ENCODE measurements at regions not wholly inside any gene's neighbourhood (a gene's known extent, or its start where the extent isn't known, plus 50 kb on each side); places are given as distances from the start of the nearest gene placed in this dataset.
"Not testable (repeated sequence)": the region's sequence is repeated elsewhere in the genome, so short reads cannot be mapped to it uniquely, and the experiment has no call there.

GRCh38 chr13:56012644-56013043 lies 1128.1 kb upstream of the PRR20A start:
- no peak for ATAC-seq

- ATAC-seq: no peak
These were observed 1124.8 kb upstream of the PRR20A start for GRCh38 chr13:56015919-56016318.

DNA sequence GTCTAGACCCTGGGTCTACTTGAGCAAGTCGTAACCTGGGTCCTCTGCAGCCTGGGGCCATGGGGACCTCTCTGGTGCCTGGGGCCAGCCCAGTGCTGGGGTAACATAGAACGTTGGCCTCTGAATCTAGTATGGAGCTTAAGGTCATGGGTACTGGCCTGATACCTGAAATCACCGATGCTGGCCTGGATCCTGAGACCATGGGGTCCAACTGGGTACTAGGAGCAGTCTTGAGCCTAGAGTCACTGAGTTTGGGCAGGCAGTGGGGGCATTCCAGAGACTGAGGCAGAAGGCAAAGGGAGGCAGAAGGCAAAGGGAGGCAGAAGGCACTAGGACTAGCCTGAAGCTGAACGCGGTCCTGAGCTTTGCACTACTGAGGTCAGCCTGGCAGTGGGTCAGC lies 1121.1 kb upstream of the PRR20A start:
- no peak for ATAC-seq

DNA sequence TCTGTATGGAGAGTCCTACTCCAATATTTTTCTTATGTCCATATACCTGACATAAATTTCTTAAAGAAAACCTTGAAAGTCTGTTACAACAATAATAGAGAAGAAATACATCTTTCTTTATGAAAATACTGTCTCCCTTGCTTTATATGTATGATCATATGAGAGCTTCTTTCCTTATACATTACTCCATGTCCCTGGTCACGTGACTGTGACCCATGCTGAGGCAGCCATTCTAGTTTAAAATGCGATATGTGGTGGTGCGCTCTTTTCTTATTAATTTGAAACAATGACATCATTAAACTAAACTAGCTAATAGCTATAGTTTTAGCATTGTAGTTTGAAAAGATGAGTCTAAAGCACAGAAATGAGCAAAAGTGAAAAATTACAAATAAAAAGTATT lies 1120.3 kb upstream of the PRR20A start:
- no peak for ATAC-seq

DNA sequence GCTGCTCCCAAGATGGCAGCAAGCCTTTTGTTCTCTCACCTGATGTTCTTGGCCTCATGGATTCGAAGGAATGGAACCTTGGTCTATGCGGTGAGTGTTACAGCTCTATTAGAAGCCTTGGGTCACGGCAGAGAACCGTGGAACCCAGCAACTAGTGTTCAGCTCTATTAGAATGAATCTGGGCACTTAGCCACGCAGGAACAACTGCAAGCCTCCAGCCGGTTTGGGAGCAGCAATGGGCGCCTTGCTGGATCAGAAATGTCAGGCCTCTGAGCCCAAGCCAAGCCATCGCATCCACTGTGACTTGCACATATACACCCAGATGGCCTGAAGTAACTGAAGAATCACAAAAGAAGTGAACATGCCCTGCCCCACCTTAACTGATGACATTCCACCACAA lies 1100.7 kb upstream of the PRR20A start:
- no peak for ATAC-seq

GRCh38 chr13:56066321-56066720 lies 1074.4 kb upstream of the PRR20A start:
- no peak for ATAC-seq

GRCh38 chr13:56102641-56103040 lies 1038.1 kb upstream of the PRR20A start:
- ATAC-seq: no peak

DNA sequence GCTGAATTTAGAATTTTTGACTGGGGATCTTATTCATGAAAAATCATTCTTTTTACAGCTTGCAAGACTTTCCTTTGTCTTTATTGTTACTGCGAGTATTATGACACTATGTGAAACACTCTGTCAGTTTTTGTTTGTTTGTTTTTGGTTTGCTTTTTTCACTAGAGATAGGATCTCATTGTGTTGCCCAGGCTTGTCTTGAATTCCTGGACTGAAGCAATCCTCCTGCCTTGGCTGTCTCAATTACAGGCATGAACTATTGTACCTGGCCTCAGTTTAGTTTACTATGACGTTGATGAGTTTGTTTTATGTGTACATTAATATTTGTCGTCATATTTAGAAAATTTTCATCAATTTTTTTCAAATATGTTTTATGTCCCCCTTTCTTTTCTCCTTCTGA lies 1030.0 kb upstream of the PRR20A start:
- ATAC-seq: no peak

DNA sequence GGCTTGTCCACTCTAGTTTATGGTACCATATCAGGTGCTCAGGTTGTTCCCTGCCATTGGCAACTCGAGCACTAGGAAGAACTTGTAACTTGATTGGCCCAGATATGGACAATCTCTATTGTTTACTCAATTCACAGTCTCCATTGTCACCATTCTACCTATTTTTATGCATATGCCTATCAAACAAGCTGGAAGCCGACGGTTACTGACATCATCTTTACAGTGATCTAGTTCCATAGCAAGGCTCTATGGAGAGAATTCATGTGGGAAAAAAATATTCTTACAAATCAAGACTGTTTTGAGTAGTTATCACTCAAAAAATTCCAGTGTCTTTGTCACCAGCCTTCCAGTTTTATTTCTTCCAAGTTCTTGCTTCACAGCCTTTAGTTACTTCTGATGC lies 1006.2 kb upstream of the PRR20A start:
- ATAC-seq: no peak

DNA sequence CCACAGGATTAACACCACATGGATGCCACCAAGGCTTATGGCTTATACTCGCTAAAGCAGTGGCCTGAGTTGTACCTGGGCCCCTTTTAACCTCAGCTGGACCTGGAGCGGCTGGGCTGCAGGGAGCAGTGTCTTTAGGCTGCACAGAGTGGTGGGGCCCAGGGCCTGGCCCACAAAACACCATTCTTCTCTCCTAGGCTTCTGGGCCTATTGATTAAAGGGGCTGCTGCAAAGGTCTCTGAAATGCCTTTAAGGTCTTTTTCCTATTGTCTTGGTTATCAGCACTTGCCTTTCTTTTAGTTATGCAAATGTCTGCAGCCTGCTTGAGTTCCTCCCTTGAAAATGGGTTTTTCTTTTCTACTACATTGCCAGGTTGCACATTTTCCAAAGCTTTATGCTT lies 973.9 kb upstream of the PRR20A start:
- ATAC-seq: no peak

DNA sequence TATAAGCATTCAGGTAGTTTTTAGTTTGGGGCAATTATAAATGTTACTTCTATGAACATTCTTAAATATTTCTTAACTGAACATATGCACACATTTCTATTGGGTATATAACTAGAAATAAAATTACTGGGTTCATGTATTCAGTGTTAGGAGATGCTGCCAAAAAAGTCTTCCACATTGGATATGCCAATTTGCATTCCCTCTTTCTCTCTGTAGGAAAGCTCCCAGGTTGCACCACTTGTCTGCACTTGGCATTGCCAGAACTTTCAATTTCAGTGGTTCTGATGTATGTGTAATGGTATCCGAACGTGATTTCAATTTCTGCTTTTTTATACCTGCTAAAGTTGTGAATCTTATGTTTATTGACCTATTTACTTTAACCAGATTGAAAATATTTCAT lies 972.1 kb upstream of the PRR20A start:
- ATAC-seq: no peak

DNA sequence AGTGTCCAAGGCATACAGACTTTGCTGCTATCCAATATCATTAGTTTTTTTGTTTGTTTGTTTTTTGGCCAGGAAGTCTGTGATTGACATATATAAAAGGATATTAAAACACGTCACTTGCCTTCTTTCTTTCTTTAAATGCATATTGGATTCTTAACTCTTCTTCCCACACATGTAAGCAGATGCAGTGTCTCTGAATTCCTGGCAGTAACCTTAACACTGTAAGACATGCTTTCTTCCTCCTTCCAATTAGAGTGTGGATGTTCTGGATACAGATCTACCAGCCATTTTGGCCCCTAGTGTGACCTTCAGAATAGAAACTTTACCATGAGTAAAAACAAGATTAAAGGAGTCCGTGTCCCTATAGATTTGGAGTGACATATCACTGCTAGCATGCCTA lies 967.4 kb upstream of the PRR20A start:
- no peak for ATAC-seq

GRCh38 chr13:56182598-56182997 lies 958.1 kb upstream of the PRR20A start:
- ATAC-seq: no peak

DNA sequence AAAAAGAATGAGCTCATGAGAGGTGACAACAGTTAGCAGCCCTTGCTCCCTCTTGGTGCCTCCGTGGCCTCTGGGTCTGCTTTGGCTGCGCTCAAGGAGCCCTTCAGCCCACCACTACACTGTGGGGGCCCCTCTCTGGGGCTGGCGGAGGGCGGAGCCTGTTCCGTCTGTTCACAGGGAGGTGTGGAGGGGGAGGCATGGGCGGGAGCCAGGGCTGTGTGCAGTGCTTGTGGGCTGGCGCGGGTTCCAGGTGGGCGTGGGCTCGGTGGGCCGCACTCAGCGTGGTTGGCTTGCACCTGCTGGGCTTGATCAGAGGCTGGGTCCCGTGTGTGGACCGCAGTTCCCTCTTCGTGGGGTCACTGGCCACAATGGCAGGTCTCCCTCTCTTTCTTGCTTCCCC lies 953.4 kb upstream of the PRR20A start:
- ATAC-seq: no peak

GRCh38 chr13:56188582-56188981 lies 952.1 kb upstream of the PRR20A start:
- not testable (repeated sequence) for ATAC-seq

DNA sequence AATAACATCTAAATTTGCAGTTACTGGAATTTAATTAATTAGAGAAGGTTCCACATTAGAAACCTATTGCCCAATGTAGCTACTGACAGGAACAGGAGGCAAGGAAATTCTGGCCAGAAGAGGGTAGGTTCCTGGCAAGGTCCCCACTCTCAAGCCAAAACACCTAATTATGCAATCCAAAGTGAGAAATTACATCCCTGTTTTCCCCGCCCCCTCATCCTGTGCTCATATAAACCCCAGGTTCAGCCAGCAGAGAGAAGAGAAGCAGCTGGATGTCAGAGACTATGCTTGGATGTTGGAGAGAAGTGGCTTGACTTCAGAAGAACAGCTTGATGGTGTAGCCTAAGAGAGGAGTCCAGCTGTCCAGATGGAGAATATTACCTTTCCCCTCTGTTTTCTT lies 951.3 kb upstream of the PRR20A start:
- no peak for ATAC-seq

GRCh38 chr13:56189978-56190377 lies 950.7 kb upstream of the PRR20A start:
- no peak for ATAC-seq

GRCh38 chr13:56198350-56198749 lies 942.4 kb upstream of the PRR20A start:
- no peak for ATAC-seq

- ATAC-seq: no peak
These were observed 938.9 kb upstream of the PRR20A start for GRCh38 chr13:56201834-56202233.

- ATAC-seq: no peak
These were observed 924.5 kb upstream of the PRR20A start for GRCh38 chr13:56216221-56216620.

DNA sequence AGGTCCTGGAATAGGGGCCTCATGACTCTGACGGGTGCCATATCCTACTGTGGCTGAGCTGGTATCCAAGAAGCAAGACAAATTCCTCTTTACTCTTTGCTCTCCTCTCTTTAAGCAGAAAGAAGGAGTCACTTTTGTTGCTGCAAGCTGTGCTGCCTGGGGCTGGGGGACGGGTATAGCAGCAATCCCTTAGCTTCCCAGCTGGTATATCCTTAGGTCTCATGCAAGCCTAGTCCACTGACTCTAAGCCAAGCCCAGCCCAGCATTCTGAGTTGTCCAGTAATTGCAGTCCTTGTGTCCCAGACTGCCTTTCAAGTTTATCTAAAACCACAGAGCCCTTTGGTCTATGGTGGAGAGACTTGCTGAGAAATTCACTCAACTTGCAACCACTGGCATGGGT lies 893.0 kb upstream of the PRR20A start:
- ATAC-seq: no peak

GRCh38 chr13:56271686-56272085 lies 869.0 kb upstream of the PRR20A start:
- no peak for ATAC-seq

- no peak for ATAC-seq
These were observed 857.4 kb upstream of the PRR20A start for GRCh38 chr13:56283262-56283828.

GRCh38 chr13:56299650-56300049 lies 841.1 kb upstream of the PRR20A start:
- no peak for ATAC-seq

GRCh38 chr13:56314765-56315164 lies 826.0 kb upstream of the PRR20A start:
- no peak for ATAC-seq

- ATAC-seq: no peak
These were observed 822.9 kb upstream of the PRR20A start for GRCh38 chr13:56317841-56318240.
